CD4-positive, CD25-positive, alpha-beta regulatory T cell (primary cell): ENCODE measurements at regions not wholly inside any gene's neighbourhood (a gene's known extent, or its start where the extent isn't known, plus 50 kb on each side); places are given as distances from the start of the nearest gene placed in this dataset.
A peak's percentile ranks its signal among the peaks of the same experiment; 100 is the strongest.

Experiments
- ATAC-seq, 2 donors: fragments of 150-1000 bp; cut with Tn5 transposase; one replicate each; pipeline ENCODE4 v1.10.0; 2021; ENCODE audit warnings: low read depth in 2 of 2, moderate number of reproducible peaks in 2 of 2, moderate library complexity in 1 of 2
- DNase-seq, 3 donors: peaks; one replicate each; pipeline versions ENCODE4 v3.0.0 to v3.0.0-alpha.2; 2012 to 2022; ENCODE audit warnings: mixed read lengths in 1 of 3
- H3K27ac ChIP-seq: one replicate; pipeline ENCODE4 v1.7.0; 2013; ENCODE audit warnings: mild to moderate bottlenecking, low read length; ENCODE audit not compliant: insufficient read depth, poor library complexity, severe bottlenecking
- H3K27me3 ChIP-seq: one replicate; pipeline ENCODE4 v1.7.0; 2013; ENCODE audit warnings: low read length; ENCODE audit not compliant: control insufficient read depth, insufficient read depth
- H3K36me3 ChIP-seq: one replicate; pipeline ENCODE4 v1.7.0; 2013; ENCODE audit warnings: mild to moderate bottlenecking, low read length, moderate library complexity; ENCODE audit not compliant: control insufficient read depth, insufficient read depth
- H3K4me1 ChIP-seq: 2 replicates; pipeline ENCODE4 v1.7.0; 2013; ENCODE audit warnings: mild to moderate bottlenecking, low read length; ENCODE audit not compliant: insufficient read depth, control insufficient read depth, poor library complexity, severe bottlenecking
- H3K4me3 ChIP-seq: one replicate; pipeline ENCODE4 v1.7.0; 2013; ENCODE audit warnings: low read depth, mild to moderate bottlenecking, low read length, moderate library complexity
- H3K9me3 ChIP-seq, 2 experiments: 1 replicate in 1 of 2; 2 replicates in 1 of 2; pipeline ENCODE4 v1.7.0; 2013; ENCODE audit warnings: low read length in 2 of 2, mild to moderate bottlenecking in 1 of 2, moderate library complexity in 1 of 2; ENCODE audit not compliant: control insufficient read depth in 2 of 2
- H3K27ac Mint-ChIP-seq, 3 donors: one replicate each; pipeline ENCODE4 v1.8.0; 2020 to 2022; ENCODE audit warnings: mild to moderate bottlenecking in 3 of 3, mixed read lengths in 3 of 3, moderate library complexity in 2 of 3
- H3K27me3 Mint-ChIP-seq: one replicate; pipeline ENCODE4 v1.8.0; 2022; ENCODE audit warnings: mild to moderate bottlenecking, mixed read lengths
- H3K36me3 Mint-ChIP-seq: one replicate; pipeline ENCODE4 v1.8.0; 2020; ENCODE audit warnings: mixed read lengths
- H3K4me1 Mint-ChIP-seq, 4 donors: one replicate each; pipeline ENCODE4 v1.8.0; 2020 to 2022; ENCODE audit warnings: mixed read lengths in 4 of 4, mild to moderate bottlenecking in 1 of 4
- H3K4me3 Mint-ChIP-seq, 4 donors: one replicate each; pipeline ENCODE4 v1.8.0; 2020 to 2022; ENCODE audit warnings: mild to moderate bottlenecking in 4 of 4, mixed read lengths in 4 of 4, moderate library complexity in 3 of 4
- H3K9me3 Mint-ChIP-seq, 7 donors: one replicate each; pipeline ENCODE4 v1.8.0; 2020 to 2022; ENCODE audit warnings: mixed read lengths in 7 of 7, mild to moderate bottlenecking in 3 of 7, moderate library complexity in 2 of 7

DNA sequence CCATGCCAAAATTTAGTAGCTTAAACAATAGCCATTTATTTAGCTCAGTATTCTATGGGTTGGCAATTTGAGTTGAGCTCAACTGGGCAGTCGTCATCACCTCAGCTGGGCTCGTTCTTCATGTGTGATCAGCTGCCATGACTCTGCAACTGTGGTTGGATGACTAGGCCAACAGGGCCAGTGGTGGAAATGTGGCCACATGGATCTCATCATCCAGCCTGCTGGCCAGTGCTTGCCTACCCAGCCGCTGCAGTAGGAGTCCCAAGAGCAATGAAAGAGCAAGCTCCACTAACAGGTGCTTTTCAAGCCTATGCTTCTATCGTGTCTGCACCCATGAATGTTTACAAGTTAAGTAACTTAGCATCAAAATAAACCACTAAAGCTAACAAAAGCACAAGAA, 158.0 kb downstream of the ATPSCKMT start:
- DNase-seq: no peak
- Histone ChIP-seq H3K27ac (no peak overlapping the region), H3K4me3 (no peak overlapping the region), H3K36me3 (no peaks in the 10 kb centered on the region), H3K4me1 (no peaks in the 10 kb centered on the region), H3K27me3 (no peaks in the 10 kb centered on the region), H3K9me3 (no peaks in the 10 kb centered on the region)
- ATAC-seq: no peak
- no peak overlapping the region for H3K4me3 Mint-ChIP-seq
- peaks cover 13% of the 10 kb centered on the region for H3K27me3 Mint-ChIP-seq
- no peaks in the 10 kb centered on the region for H3K4me1 Mint-ChIP-seq
- H3K36me3 Mint-ChIP-seq: no peaks in the 10 kb centered on the region
- H3K9me3 Mint-ChIP-seq: peaks cover 0 to 11% (median 5%) of the 10 kb centered on the region in 7 donors
- no peak overlapping the region for H3K27ac Mint-ChIP-seq

DNA sequence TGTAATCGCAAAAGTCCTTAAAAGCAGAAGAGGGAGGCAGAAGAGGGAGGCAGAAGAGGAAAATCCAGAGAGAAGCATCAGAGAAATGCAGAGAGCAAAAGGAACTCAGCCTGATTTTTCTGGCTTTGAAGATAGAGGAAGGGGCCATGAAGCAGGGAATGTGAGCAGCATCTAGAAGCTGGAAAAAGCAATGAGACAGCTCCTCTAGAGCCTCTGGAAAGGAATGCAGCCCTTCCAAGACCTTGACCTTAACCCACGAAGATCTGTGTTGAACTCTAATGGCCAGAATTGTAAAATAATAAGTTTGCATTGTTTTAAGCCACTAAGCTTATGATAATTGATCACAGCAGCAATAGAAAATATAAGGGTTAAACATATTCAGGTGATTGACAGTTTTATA, 159.6 kb downstream of the ATPSCKMT start:
- H3K27ac ChIP-seq: no peak overlapping the region
- H3K9me3 Mint-ChIP-seq: peaks cover 0 to 10% (median 5%) of the 10 kb centered on the region in 7 donors

DNA sequence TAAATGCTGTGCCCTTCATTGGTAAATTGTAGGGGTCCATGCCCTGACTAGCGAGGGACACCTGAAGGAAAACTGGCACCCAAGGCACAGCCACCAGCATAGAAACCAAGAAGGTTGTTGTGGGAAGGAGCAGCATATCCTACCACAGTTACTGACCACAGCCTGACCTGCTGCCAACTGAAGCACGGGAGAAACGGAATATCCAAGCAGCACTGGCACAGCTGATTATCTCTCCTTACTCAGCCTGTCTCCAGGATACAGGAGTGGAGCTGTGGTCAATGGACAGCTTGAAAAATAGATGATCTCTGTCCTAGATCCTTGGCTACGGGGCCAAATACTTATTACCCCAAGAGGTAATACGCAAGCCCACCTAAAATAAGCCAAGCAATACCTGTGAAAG, 164.5 kb downstream of the ATPSCKMT start:
- Histone ChIP-seq H3K4me3 (no peak overlapping the region), H3K9me3 (no peaks in the 10 kb centered on the region), H3K27me3 (no peaks in the 10 kb centered on the region), H3K36me3 (no peaks in the 10 kb centered on the region), H3K4me1 (no peaks in the 10 kb centered on the region), H3K27ac (no peak overlapping the region)
- Mint-ChIP-seq H3K27me3 (peaks cover 9% of the 10 kb centered on the region), H3K4me3 (no peak overlapping the region), H3K27ac (no peak overlapping the region), H3K4me1 (no peaks in the 10 kb centered on the region), H3K36me3 (no peaks in the 10 kb centered on the region), H3K9me3 (peaks cover 0 to 5% (median 2%) of the 10 kb centered on the region in 7 donors)
- no peak for ATAC-seq
- no peak for DNase-seq

More for the DNA sequence above, 159.6 kb downstream of the ATPSCKMT start:
- Mint-ChIP-seq H3K27me3 (peaks cover 13% of the 10 kb centered on the region), H3K4me3 (no peak overlapping the region), H3K36me3 (no peaks in the 10 kb centered on the region), H3K27ac (no peak overlapping the region), H3K4me1 (no peaks in the 10 kb centered on the region)
- DNase-seq (no peak), ATAC-seq (no peak)
- Histone ChIP-seq H3K27me3 (no peaks in the 10 kb centered on the region), H3K4me3 (no peak overlapping the region), H3K4me1 (no peaks in the 10 kb centered on the region), H3K36me3 (no peaks in the 10 kb centered on the region), H3K9me3 (no peaks in the 10 kb centered on the region)

DNA sequence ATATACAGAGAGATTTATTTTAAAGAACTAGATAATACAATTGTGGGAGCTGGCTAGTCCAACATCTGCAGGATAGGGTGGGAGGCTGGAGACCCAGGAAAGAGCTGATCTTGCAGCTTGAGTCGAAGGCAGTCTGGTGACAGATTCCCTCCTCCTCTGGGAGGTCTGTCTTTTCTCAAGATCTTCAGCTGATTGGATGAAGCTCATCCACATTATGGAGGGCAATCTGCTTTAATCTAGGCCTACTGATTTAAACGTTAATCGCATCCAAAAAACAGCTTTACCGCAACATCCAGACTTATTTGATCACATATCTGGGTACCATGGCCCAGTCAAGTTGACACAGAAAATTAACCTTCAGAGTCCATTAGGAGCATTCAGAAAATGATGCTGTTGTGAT, 168.1 kb downstream of the ATPSCKMT start:
- Mint-ChIP-seq H3K27ac (no peak overlapping the region), H3K4me1 (no peaks in the 10 kb centered on the region), H3K27me3 (no peaks in the 10 kb centered on the region), H3K4me3 (no peak overlapping the region), H3K9me3 (peaks cover 0 to 1% (median 0%) of the 10 kb centered on the region in 7 donors), H3K36me3 (no peaks in the 10 kb centered on the region)
- no peak for DNase-seq
- no peak overlapping the region for H3K27ac ChIP-seq
- H3K4me1 ChIP-seq: no peaks in the 10 kb centered on the region
- H3K9me3 ChIP-seq: no peaks in the 10 kb centered on the region
- no peaks in the 10 kb centered on the region for H3K27me3 ChIP-seq
- H3K4me3 ChIP-seq: no peak overlapping the region
- H3K36me3 ChIP-seq: no peaks in the 10 kb centered on the region
- ATAC-seq: no peak

DNA sequence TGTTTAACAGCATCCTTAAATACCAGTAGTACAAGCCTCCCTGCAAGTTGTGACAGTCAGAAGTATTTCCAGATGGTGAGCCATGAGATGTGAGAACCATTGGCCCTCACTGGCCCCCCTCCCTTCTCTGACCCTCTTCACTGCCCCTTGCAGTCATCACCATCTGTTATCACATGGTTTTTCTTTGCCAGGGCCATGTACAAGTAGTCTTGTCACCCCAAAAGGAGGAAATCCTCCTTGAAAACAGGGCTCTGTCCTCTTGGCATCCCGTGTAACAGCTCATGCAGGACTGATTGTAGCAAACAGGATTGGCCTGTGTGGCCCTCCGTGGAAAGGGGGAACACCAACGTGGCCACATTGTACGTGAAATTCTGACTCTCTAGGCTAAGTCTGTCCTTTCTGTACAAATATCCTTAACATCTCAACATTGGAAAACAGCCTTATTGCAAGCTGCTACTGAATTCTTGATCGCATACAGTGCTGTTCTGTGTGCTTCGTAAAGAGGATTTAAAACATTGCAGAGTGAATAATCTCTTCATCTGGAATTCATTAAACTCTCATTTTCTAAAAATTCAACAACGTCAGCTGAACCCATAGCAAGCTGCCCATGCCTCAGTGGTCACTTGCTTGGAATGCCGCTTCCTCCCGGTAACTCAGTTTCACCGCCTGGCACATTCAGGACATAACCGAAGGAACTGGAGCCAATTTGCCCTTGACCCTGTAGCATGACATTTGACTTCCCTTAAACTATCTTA, 171.7 kb downstream of the ATPSCKMT start:
- no peaks in the 10 kb centered on the region for H3K4me1 Mint-ChIP-seq
- no peaks in the 10 kb centered on the region for H3K36me3 Mint-ChIP-seq
- Histone ChIP-seq H3K4me1 (no peaks in the 10 kb centered on the region), H3K9me3 (no peaks in the 10 kb centered on the region), H3K36me3 (no peaks in the 10 kb centered on the region), H3K4me3 (no peak overlapping the region), H3K27ac (no peak overlapping the region), H3K27me3 (no peaks in the 10 kb centered on the region)
- DNase-seq (no peak), ATAC-seq (no peak)
- peak overlapping the region in 1 of 3 donors; percentile 44 for H3K27ac Mint-ChIP-seq
- peaks cover 0 to 2% (median 0%) of the 10 kb centered on the region in 7 donors for H3K9me3 Mint-ChIP-seq
- H3K4me3 Mint-ChIP-seq: no peak overlapping the region
- H3K27me3 Mint-ChIP-seq: no peaks in the 10 kb centered on the region

DNA sequence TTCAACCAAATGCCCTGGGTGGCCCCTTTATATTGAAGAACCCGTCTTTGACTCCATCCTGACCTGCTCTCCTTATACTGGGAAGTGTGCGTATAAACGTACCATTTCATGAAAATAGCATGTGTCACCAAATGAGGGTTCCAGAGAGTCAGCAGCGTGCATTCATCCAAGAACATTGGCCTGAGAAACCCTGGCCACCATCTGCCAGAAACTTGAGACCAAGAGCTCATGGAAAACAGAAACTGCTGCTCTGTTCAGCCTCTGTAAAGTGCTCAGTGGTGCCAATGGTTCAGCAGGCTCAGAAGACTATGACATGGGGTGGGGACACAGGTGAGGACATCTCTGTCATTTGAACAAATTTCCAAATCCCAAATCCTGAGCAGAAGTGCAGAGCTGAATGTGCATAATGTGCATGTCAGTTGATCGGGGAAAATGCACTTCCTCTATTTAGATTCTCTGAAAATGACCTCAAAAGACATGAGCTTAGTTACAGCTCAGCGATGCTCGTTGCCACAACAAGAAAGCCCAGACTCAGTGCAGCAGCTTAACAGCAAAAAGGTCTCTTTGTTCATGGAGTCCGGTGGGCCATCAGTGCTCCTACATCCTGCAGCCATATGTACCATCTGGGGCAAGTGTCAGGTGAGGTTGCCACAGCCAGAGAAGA, 176.1 kb downstream of the ATPSCKMT start:
- H3K27me3 Mint-ChIP-seq: no peaks in the 10 kb centered on the region

DNA sequence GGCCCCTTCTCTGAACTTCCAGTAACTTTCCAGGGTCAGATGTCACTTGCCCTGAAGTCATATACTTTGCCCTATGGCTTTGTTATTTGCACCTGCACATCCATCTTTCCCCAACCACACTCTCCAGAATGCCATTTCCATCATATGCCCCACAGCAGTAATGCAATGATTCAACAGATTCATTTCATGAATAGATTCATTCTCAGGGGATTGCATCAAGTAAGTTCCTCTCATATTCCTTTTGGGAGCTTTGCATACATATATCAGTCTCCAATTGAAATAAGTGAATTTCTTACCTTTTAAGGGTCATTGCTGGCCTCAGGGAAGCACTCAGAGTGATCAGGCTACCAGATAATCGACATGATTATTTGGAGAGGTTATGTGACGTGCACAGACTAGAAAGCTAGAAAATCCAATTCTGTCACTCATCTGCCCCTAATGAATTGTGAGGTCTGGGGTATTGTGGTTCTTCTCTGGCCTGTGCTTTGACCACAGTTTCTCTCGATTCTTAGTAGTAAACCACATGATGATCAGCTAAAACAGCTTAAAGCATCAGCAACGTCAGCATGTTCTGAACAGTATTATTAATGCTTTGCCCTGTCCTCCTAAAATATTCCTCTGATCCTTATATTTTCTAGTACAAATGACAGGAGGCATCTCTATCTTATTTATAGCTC, 179.9 kb downstream of the ATPSCKMT start:
- no peak for DNase-seq
- Histone ChIP-seq H3K27me3 (no peaks in the 10 kb centered on the region), H3K36me3 (no peaks in the 10 kb centered on the region), H3K27ac (no peak overlapping the region), H3K4me3 (no peak overlapping the region), H3K4me1 (no peaks in the 10 kb centered on the region), H3K9me3 (no peaks in the 10 kb centered on the region)
- ATAC-seq: no peak
- peaks cover 0 to 12% (median 3%) of the 10 kb centered on the region in 7 donors for H3K9me3 Mint-ChIP-seq
- H3K36me3 Mint-ChIP-seq: no peaks in the 10 kb centered on the region
- H3K27me3 Mint-ChIP-seq: no peaks in the 10 kb centered on the region
- H3K4me3 Mint-ChIP-seq: no peak overlapping the region
- H3K27ac Mint-ChIP-seq: no peak overlapping the region
- H3K4me1 Mint-ChIP-seq: peaks cover 0 to 1% (median 0%) of the 10 kb centered on the region in 4 donors

More for the DNA sequence above, 176.1 kb downstream of the ATPSCKMT start:
- no peak for ATAC-seq
- Mint-ChIP-seq H3K9me3 (peaks cover 0 to 8% (median 0%) of the 10 kb centered on the region in 7 donors), H3K4me1 (no peaks in the 10 kb centered on the region), H3K36me3 (no peaks in the 10 kb centered on the region), H3K27ac (no peak overlapping the region), H3K4me3 (no peak overlapping the region)
- Histone ChIP-seq H3K4me3 (no peak overlapping the region), H3K27ac (no peak overlapping the region), H3K4me1 (no peaks in the 10 kb centered on the region), H3K27me3 (no peaks in the 10 kb centered on the region), H3K9me3 (no peaks in the 10 kb centered on the region), H3K36me3 (no peaks in the 10 kb centered on the region)
- DNase-seq: no peak
